ENCODE measurements at regions not wholly inside any gene's neighbourhood (a gene's known extent, or its start where the extent isn't known, plus 50 kb on each side); places are given as distances from the start of the nearest gene placed in this dataset.

GRCh38 chr5:18099261-18099660, 465.0 kb downstream of the TAF11L14 start (continued):
- TF ChIP-seq KDM4A (IDR thresholded peaks at IDR 0.05; ENCODE audit: low read depth, low read length, severe bottlenecking) (no peak), TBP (IDR thresholded peaks at IDR 0.05; ENCODE audit: low read depth, low read length) (no peak), RBBP5 (IDR thresholded peaks at IDR 0.05; ENCODE audit: borderline replicate concordance, low read depth, low read length) (no peak), POLR2AphosphoS5 (IDR thresholded peaks at IDR 0.05; ENCODE audit: low read depth, low read length) (no peak), ZNF274 (IDR thresholded peaks at IDR 0.05; ENCODE audit: borderline replicate concordance, extremely low read depth, low read length) (no peak)

All from H1 (cell line).